GM21390 (cell line): ENCODE measurements at regions not wholly inside any gene's neighbourhood (a gene's known extent, or its start where the extent isn't known, plus 50 kb on each side); places are given as distances from the start of the nearest gene placed in this dataset.

ENCODE experiments used
- ATAC-seq: cut with Tn5 transposase; IDR thresholded peaks from one replicate; pipeline ENCODE4 v1.9.1; 2021; ENCODE audit not compliant: unreplicated experiment

GRCh38 chr12:20174528-20175175 lies 193.7 kb upstream of the PDE3A start:
- no peak for ATAC-seq

DNA sequence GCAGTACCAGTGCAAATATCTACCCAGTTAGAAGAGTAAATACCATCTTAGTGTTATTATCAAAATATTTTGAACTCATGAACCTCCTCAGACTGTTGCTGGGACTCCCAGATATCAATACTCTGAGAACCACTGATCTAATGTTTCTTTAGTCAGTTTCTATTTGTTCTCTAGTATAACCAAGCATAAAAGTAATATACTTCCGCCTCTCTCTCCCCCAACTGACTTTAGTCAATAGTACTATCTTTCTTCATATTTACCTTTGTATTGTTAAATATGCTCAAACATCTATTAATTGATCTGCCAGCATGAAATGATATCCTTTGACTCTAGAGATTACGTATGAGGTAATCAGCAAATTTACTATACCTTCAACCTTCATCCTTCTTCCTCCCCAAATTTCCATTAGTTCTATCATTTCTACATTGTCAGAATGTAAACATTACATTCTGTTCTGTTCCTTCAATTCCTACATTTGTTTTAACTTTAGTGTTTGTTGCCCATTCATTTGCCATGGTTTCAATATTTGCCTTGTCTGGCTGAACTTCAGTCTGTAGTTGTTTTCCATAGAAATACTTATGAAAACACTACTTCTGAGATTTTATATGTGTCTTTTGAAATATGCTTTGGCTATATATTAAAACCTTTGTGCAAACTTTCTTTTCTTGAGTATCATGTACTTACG lies 192.5 kb upstream of the PDE3A start:
- no peak for ATAC-seq

- no peak for ATAC-seq
Measured at GRCh38 chr12:20181416-20182180, 186.7 kb upstream of the PDE3A start.

- no peak for ATAC-seq
Measured at GRCh38 chr12:20183563-20183962, 184.8 kb upstream of the PDE3A start.

GRCh38 chr12:20184514-20184913 lies 183.8 kb upstream of the PDE3A start:
- no peak for ATAC-seq

GRCh38 chr12:20187456-20187855 lies 180.9 kb upstream of the PDE3A start:
- no peak for ATAC-seq

GRCh38 chr12:20188930-20189653 lies 179.2 kb upstream of the PDE3A start:
- ATAC-seq, result no peak

DNA sequence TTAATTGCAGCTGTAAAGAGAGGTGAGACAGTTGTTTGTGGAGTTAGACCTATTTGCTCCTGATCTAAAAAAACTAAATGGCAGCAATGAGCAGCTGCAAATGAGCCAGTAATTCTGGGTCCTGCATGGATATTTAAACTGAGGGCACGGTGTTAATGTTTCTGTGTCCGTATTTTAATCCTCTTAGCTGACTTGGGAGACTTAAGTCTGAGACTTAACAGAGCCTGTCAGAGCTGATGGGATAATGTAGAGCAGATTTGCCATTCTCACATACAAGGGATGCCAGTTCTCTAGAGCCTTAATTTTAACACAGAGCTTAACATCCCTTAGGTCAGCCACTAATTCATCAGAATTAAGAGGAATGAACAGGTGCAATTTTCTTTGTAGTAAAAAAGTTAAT lies 178.6 kb upstream of the PDE3A start:
- ATAC-seq, result no peak

DNA sequence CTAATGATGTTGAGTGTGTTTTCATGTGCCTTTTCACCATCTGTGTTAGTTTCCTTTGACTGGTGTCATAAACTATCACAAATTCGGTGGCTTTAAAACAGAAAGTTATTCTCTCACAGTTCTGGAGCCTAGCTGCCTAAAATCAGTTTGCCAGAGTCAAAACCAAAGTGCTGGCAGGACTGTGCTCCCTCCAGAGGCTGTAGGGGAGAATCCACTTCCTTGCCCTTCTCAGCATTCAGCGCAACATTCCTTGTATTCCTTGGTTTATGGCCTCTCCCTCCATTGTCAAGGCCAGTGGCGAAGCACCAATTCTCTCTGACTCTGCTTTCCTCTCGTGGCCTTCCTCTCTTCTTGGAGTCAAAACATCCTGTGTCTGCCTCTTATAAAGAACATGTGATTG lies 174.2 kb upstream of the PDE3A start:
- no peak for ATAC-seq

DNA sequence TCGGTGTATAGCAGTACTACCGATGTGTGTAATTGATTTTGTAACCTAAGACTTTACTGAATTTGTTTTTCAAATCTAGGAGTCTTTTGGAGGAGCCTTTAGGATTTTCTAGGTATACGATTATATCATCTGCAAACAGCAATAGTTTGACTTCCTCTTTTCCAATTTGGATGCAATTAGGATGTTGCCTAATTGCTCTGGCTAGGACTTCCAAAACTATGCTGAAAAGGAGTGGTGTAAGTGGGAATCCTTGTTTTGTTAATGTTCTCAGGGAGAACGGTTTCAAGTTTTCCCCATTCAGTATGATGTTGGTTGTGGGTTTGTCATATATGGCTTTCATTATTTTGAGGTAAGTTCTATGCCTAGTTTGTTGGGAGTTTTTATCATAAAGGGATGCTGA lies 171.6 kb upstream of the PDE3A start:
- no peak for ATAC-seq

GRCh38 chr12:20197411-20197810 lies 170.9 kb upstream of the PDE3A start:
- ATAC-seq, result no peak

- ATAC-seq, result no peak
Measured at GRCh38 chr12:20199780-20200179, 168.6 kb upstream of the PDE3A start.

DNA sequence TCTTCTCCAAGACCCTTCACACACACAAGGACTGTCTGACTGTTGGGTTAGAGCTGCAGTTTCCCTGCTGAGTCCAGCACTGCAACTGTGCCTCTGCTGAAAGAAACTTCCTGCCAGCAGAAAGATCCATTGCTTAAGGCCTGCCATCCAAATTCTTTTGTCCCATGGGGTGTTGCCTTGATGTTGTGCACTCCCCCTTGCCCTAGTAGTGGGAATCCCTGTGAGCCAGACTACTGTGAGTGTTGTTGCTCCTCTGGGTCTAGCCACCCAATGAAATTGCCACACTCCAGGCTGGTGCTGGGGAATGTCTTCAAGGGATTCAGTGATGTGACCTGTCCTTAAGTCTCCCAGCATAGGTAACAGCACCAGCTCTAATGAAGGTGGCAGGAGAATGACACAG lies 166.6 kb upstream of the PDE3A start:
- ATAC-seq, result no peak

DNA sequence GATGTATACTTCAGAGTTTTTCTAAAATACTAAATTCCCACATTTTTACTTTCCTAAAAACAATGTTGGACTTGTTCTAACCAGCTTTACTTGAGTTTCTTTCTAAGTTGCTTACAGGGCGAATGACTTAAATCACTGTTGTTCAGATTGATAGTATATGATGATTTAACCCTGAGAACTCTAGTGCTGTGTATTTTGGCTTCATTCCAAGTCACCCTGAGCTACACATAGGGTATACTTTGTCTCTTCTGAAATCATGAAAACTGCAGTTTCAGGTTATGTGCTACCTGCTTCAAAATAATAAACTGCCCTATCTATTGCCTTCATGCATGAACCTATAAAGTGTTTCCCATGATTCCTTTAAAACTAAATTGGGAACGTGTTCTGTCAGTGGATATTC lies 162.5 kb upstream of the PDE3A start:
- no peak for ATAC-seq

- no peak for ATAC-seq
Measured at GRCh38 chr12:20206410-20206809, 161.9 kb upstream of the PDE3A start.

- no peak for ATAC-seq
Measured at GRCh38 chr12:20210621-20211215, 157.6 kb upstream of the PDE3A start.

DNA sequence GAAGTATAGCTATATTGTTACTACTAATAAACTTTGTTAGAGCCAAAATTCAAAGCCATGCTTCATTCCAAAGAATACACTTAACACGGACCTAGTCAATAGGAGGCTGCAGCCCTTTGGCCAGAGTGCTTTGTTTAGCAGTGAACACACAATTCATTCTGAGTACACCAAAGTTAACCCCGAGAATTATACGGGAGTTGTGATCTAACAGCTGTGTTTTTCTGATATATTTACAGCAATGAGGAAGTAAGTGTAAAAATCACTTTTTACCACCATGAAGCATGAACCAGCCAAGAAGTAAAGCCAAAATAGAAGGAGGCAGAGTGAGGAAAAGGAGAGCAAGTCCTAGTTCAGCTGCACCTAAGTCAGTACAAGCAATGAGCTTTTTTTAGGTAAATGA lies 156.8 kb upstream of the PDE3A start:
- no peak for ATAC-seq

DNA sequence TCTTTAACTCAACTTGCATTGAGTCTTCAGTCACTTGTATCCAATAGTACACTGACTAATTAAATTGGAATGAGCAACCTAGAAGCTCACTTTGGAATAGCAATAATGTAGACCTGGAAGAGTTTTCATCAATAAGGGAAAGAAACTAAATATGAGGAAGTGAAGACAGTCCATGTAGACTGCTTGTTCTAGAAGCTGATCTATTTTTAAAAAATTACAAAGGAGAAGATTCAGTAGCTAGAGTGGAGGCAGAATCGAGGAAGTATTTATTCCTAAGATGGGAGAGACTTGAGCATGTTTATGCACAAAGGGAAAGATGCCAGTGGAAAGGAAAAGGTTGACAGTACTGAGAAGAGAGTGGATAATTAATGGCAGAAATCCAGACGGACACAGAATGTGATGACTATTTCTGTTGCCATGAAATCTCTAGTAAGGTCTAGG lies 156.3 kb upstream of the PDE3A start:
- no peak for ATAC-seq

DNA sequence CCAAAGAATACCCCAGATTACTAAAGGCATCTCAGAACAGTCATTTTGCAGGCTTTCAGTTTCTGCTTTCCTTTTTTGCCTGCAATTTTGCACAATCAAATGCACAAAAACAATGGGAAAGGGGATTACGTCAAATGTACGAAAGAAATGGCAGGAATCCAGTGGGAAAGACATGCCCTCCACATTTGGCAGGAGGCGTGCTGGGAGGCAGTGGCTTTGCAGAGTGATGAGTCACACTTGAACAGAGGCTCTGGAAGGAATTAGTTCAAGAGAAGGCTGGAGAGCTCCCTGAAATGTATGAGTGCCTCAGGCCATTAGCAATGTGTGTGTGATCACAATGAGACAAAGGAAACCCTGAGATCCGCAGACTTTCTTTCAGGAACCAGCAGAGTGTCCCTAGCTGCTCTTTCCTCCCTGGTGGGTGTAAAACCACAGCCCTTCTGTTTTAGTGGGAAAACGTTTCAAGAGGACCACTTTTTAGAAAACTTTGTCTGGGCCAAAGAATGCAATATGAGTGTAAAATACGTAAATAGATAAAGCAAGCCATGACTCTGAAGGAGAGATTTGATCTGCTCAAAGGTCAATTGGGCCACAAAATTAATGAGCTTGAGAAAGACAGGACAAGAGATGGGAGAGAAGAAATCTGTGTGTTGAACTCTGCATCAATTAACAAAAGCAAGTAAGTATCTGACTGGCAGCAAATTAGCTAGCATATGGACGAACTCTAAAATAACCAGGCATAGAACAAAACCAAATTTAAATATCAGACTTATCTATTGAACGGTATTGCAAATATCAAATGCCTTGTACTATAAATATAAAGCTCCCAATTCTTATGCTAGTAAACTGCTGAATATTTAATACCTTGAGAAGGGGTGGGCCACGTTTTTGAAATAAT lies 155.4 kb upstream of the PDE3A start:
- no peak for ATAC-seq
